ENCODE measurements at regions not wholly inside any gene's neighbourhood (a gene's known extent, or its start where the extent isn't known, plus 50 kb on each side); places are given as distances from the start of the nearest gene placed in this dataset.

DNA sequence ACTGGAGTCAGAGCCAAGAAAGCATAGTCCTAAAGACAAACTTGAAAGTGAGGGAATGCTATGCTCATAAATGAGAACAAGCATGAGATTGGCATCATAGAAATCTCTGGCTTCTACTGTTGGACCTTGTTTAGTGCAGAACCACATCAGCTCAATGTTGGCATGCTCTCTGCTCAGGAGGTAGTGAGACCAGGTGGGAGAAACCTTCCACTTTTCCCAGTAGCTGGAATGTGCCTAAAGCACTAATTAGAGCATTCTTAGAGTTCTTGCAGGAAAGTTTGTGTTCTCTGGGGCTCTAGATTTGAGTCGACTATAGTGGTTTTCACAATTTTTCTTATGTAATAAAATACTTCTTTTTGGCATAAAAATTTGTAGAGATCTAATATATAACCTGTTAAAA is 159.7 kb upstream of the PRICKLE1 start:
- peaks cover 9% of the 10 kb centered on the region for H3K4me1 ChIP-seq
- no peaks in the 10 kb centered on the region for H3K27me3 ChIP-seq (ENCODE audit: low read depth)
- ATAC-seq = no peak
- TF ChIP-seq, protein P1, sequence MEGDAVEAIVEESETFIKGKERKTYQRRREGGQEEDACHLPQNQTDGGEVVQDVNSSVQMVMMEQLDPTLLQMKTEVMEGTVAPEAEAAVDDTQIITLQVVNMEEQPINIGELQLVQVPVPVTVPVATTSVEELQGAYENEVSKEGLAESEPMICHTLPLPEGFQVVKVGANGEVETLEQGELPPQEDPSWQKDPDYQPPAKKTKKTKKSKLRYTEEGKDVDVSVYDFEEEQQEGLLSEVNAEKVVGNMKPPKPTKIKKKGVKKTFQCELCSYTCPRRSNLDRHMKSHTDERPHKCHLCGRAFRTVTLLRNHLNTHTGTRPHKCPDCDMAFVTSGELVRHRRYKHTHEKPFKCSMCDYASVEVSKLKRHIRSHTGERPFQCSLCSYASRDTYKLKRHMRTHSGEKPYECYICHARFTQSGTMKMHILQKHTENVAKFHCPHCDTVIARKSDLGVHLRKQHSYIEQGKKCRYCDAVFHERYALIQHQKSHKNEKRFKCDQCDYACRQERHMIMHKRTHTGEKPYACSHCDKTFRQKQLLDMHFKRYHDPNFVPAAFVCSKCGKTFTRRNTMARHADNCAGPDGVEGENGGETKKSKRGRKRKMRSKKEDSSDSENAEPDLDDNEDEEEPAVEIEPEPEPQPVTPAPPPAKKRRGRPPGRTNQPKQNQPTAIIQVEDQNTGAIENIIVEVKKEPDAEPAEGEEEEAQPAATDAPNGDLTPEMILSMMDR (IDR thresholded peaks at IDR 0.05) = no peak
- H3K36me3 ChIP-seq = no peaks in the 10 kb centered on the region
- H3K9me3 ChIP-seq = peaks cover 12% of the 10 kb centered on the region
- H3K4me3 ChIP-seq = no peak overlapping the region
- no peak overlapping the region for H3K27ac ChIP-seq
- no peak for DNase-seq
- intact Hi-C loops (cut with DNase I) = no loop called here

DNA sequence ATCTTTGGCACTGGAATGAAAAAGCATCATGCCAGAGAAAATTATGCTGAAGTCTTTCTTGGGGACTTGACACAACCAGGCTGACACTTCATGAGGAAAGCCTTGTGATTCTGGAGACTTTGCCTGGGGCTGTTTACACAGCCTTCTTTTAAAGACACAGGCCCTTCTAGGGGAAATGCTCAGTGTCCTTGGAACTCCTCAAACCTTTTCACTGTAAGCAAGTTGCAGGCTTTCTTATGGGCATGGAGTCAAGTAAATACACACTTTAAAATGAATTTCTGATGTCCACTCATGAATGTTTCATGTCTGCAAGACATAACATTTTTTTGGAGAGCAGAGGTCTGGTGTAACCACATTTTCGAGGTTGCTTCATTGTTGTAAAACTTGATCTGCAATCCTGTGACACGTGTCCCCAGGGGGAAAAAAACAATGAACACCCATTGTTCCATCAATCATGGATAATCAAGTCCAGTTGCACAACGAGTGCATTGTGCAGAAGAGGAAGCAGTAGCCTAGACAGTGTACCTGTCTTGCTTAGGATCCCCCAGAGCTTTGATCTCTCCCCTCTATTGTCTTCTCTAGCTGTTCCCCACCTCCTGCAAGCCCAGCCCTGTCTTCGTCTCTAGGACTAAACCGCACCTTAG is 155.1 kb upstream of the PRICKLE1 start:
- TF ChIP-seq, protein P1 (IDR thresholded peaks at IDR 0.05) = no peak
- H3K27me3 ChIP-seq (ENCODE audit: low read depth) = no peaks in the 10 kb centered on the region
- ATAC-seq = peak in 1 of 2 donors; percentile 21
- peaks cover 12% of the 10 kb centered on the region for H3K9me3 ChIP-seq
- intact Hi-C loops (cut with DNase I) = no loop called here
- H3K27ac ChIP-seq = no peak overlapping the region
- H3K4me1 ChIP-seq = peaks cover 18% of the 10 kb centered on the region
- DNase-seq = no peak
- H3K36me3 ChIP-seq = no peaks in the 10 kb centered on the region
- no peak overlapping the region for H3K4me3 ChIP-seq

DNA sequence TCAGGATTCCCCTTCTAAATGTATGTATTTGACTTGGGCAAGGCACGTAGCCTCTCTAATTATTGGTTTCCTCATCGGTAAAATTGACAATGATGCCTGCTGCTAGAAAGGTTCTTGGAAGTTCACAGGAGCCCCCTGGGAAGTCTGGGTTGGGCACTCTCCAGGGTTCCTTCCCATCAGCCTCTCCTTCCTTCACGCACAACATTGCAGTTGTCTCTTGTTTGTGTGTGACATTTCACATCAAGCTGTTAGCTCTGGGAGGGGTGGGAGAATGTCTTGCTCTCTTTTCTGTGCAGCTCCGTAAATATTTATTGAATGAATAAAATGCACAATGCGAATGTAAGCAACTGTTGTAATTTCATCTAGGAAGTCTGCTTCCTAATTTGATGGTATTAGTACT is 153.2 kb upstream of the PRICKLE1 start:
- H3K9me3 ChIP-seq = peaks cover 12% of the 10 kb centered on the region
- TF ChIP-seq, protein P1 (IDR thresholded peaks at IDR 0.05) = no peak
- peak overlapping the region; percentile 24 for H3K27ac ChIP-seq
- ATAC-seq = no peak
- H3K4me3 ChIP-seq = no peak overlapping the region
- no peaks in the 10 kb centered on the region for H3K27me3 ChIP-seq (ENCODE audit: low read depth)
- no peak for DNase-seq
- peaks cover 18% of the 10 kb centered on the region for H3K4me1 ChIP-seq
- intact Hi-C loops (cut with DNase I) = no loop called here
- no peaks in the 10 kb centered on the region for H3K36me3 ChIP-seq

DNA sequence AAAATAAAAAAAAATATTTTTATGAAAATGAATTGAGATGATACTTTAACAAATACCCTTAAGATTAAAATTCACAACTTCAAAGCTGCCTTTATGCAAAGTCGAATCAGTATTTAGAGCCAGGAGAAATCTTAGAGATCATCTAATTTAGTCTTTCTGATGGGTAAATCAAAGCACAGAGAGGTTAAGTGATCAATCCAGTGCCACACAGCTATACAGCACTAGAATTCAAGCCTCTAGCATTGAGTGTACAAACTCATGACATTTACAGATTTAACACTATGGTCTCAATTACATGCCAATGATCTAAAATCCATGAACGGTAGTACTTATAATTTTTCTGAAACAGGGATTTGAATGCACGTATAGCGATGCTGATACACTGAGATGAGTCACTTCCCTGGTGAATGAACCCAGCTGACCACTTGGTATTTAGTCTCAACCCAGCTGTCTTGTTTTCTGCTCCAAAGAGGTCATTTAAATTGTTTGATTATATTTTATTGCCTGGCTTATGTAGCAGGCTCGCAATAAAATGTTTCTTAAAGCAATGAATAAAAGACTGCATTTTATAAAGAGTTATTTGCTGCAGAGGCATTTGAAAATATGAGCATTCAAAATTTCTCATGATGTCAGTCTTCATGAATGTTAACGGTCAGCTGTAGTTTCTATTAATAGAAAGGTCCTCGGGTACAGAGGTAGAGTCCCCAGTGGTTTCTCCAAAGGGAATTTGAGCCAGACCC is 152.4 kb upstream of the PRICKLE1 start:
- Histone ChIP-seq H3K27me3 (ENCODE audit: low read depth) (no peaks in the 10 kb centered on the region), H3K9me3 (peaks cover 10% of the 10 kb centered on the region), H3K4me1 (peaks cover 18% of the 10 kb centered on the region), H3K4me3 (no peak overlapping the region), H3K36me3 (no peaks in the 10 kb centered on the region), H3K27ac (no peak overlapping the region)
- TF ChIP-seq, protein P1 (IDR thresholded peaks at IDR 0.05) = no peak
- intact Hi-C loops (cut with DNase I) = no loop called here
- DNase-seq (no peak), ATAC-seq (no peak)

GRCh38 chr12:42741091-42741490 is 151.5 kb upstream of the PRICKLE1 start:
- Histone ChIP-seq H3K9me3 (peaks cover 2% of the 10 kb centered on the region), H3K4me1 (peaks cover 18% of the 10 kb centered on the region), H3K27ac (no peak overlapping the region), H3K36me3 (no peaks in the 10 kb centered on the region), H3K4me3 (no peak overlapping the region), H3K27me3 (ENCODE audit: low read depth) (no peaks in the 10 kb centered on the region)
- TF ChIP-seq, protein P1 (IDR thresholded peaks at IDR 0.05) = no peak
- DNase-seq (no peak), ATAC-seq (no peak)
- intact Hi-C loops (cut with DNase I) = no loop called here

Data from lower lobe of right lung (tissue), 2 donors.